ENCODE measurements at regions not wholly inside any gene's neighbourhood (a gene's known extent, or its start where the extent isn't known, plus 50 kb on each side); places are given as distances from the start of the nearest gene placed in this dataset.

DNA sequence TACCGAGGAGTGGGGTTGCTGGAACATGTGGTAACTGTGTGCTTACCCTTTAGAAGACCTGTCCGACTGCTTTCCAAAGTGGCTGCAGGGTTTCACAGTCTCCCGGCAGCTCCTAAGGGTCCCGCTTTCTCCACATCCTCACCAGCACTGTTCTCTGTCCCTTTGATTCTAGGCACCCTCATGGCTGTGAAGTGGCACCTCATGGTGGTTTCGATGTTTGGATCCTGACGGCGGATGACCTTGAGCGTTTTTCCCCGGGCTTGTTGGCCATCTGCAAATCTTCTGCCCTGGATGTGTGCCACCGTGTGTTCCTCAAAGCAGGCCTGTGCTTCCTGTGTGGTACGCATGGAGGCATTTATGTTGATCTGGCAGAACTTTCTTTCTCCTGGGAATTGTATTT is 292.5 kb upstream of the HDAC4 start:
- in situ Hi-C loops (cut with MboI; ENCODE audit: low pct_ligation_motif_present in 1 of 4, low pct_unique_long_range_greater_than_20kb in 1 of 4, low sequenced_read_pairs in 3 of 4), result no loop called here
- no peak for DNase-seq

DNA sequence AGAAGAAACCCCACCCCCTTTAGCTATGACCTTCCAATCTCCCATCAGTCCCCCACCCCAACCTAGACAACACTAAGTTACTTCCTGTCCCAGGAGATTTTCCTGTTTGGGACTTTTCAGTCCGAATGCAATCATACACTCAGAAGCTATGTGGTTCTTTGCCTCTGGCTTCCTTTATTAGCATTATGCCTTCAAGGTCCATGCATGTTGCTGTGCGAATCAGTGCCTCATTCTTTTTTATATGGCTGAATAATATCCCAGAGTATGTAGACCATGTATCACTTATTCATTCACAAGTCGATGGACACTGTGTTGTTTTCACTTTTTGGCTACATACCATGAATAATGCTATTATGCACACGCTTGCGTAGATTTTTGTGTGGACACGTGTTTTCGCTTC is 292.1 kb upstream of the HDAC4 start:
- Histone ChIP-seq H3K4me1 (no peaks in the 10 kb centered on the region), H3K27me3 (no peaks in the 10 kb centered on the region), H3K9me3 (no peaks in the 10 kb centered on the region), H3K4me3 (no peak overlapping the region), H3K27ac (no peak overlapping the region), H3K36me3 (no peaks in the 10 kb centered on the region)
- DNase-seq, result no peak
- TF ChIP-seq, protein P1, sequence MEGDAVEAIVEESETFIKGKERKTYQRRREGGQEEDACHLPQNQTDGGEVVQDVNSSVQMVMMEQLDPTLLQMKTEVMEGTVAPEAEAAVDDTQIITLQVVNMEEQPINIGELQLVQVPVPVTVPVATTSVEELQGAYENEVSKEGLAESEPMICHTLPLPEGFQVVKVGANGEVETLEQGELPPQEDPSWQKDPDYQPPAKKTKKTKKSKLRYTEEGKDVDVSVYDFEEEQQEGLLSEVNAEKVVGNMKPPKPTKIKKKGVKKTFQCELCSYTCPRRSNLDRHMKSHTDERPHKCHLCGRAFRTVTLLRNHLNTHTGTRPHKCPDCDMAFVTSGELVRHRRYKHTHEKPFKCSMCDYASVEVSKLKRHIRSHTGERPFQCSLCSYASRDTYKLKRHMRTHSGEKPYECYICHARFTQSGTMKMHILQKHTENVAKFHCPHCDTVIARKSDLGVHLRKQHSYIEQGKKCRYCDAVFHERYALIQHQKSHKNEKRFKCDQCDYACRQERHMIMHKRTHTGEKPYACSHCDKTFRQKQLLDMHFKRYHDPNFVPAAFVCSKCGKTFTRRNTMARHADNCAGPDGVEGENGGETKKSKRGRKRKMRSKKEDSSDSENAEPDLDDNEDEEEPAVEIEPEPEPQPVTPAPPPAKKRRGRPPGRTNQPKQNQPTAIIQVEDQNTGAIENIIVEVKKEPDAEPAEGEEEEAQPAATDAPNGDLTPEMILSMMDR (IDR thresholded peaks at IDR 0.05), result no peak
- TF ChIP-seq POLR2AphosphoS5 (IDR thresholded peaks at IDR 0.05), result no peak
- no peak for TF ChIP-seq POLR2A (IDR thresholded peaks at IDR 0.05)
- no peak for TF ChIP-seq EP300 (IDR thresholded peaks at IDR 0.05; ENCODE audit: low read depth)
- in situ Hi-C loops (cut with MboI; ENCODE audit: low pct_ligation_motif_present in 1 of 4, low pct_unique_long_range_greater_than_20kb in 1 of 4, low sequenced_read_pairs in 3 of 4), result no loop called here
- 65 to 82% methylated on average over 2 to 7 of the region's 7 CpGs for WGBS, 2 donors (ENCODE audit: low coverage in 1 of 2)
- intact Hi-C loops (cut with DNase I; ENCODE audit: low total_unique reads), result no loop called here

More for the DNA sequence above, 292.5 kb upstream of the HDAC4 start:
- no peak overlapping the region for H3K4me3 ChIP-seq
- H3K36me3 ChIP-seq, result no peaks in the 10 kb centered on the region
- intact Hi-C loops (cut with DNase I; ENCODE audit: low total_unique reads), result no loop called here
- H3K27ac ChIP-seq, result no peak overlapping the region
- no peaks in the 10 kb centered on the region for H3K9me3 ChIP-seq
- no peaks in the 10 kb centered on the region for H3K27me3 ChIP-seq
- 81 to 96% methylated on average over 5 to 11 of the region's 11 CpGs for WGBS, 2 donors (ENCODE audit: low coverage in 1 of 2)
- H3K4me1 ChIP-seq, result no peaks in the 10 kb centered on the region
- TF ChIP-seq POLR2AphosphoS5 (IDR thresholded peaks at IDR 0.05) (no peak), EP300 (IDR thresholded peaks at IDR 0.05; ENCODE audit: low read depth) (no peak), POLR2A (IDR thresholded peaks at IDR 0.05) (no peak)
- TF ChIP-seq, protein P1 (IDR thresholded peaks at IDR 0.05), result no peak

DNA sequence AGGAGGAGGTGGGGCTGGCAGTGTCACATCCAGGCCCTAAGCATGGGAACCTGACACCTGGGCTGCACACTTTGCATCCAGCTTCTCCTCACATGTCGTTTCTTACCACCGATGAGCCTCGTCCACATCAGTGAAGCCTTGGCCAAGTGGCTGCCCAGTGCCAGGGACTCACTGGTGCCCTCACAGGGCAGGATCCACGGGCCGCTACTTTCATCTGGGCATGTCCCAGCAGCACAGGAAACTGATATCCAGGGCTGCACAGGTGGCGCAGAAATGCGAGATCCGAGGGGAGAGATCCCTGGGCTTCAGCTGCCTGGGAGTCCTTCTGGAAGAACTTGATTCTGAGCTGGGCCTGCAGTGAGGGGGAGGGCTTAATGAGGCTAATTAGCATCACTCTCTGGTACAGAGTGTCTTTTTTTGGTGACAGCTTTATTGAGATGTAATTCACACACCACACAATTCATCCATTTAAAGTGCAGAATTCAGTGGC is 291.6 kb upstream of the HDAC4 start:
- H3K4me3 ChIP-seq, result no peak overlapping the region
- no peaks in the 10 kb centered on the region for H3K4me1 ChIP-seq
- intact Hi-C loops (cut with DNase I; ENCODE audit: low total_unique reads) (no loop called here), in situ Hi-C loops (cut with MboI; ENCODE audit: low pct_ligation_motif_present in 1 of 4, low pct_unique_long_range_greater_than_20kb in 1 of 4, low sequenced_read_pairs in 3 of 4) (no loop called here)
- no peaks in the 10 kb centered on the region for H3K36me3 ChIP-seq
- DNase-seq, result no peak
- 78% methylated on average over 8 of the region's 8 CpGs; no CpG with 5 or more reads in 1 of the 2 donors for WGBS, 2 donors (ENCODE audit: low coverage in 1 of 2)
- no peaks in the 10 kb centered on the region for H3K9me3 ChIP-seq
- no peak overlapping the region for H3K27ac ChIP-seq
- no peaks in the 10 kb centered on the region for H3K27me3 ChIP-seq
- TF ChIP-seq POLR2A (IDR thresholded peaks at IDR 0.05) (no peak), POLR2AphosphoS5 (IDR thresholded peaks at IDR 0.05) (no peak), EP300 (IDR thresholded peaks at IDR 0.05; ENCODE audit: low read depth) (no peak)
- TF ChIP-seq, protein P1 (IDR thresholded peaks at IDR 0.05), result no peak

DNA sequence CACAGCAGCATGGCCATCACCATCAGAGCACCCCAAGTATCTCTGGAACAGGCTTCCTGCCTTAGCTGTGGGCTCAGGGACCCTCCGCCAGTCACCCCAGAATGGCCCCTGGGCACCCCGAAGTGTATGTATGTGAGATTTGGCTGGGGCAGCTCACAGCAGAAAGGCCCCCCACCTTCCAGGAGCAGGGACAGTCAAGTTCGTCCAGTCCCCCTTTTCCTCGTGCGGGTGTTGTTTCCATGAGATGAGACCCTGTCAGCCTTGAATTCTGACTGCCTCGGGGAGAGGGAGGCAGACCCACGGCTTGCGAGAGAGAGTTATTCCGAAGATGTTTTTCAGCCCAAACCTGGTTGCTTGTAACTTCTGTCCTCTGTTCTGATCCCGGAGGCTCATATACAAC is 290.9 kb upstream of the HDAC4 start:
- 87% methylated on average over 10 of the region's 10 CpGs; no CpG with 5 or more reads in 1 of the 2 donors for WGBS, 2 donors (ENCODE audit: low coverage in 1 of 2)
- no peak overlapping the region for H3K4me3 ChIP-seq
- H3K27ac ChIP-seq, result no peak overlapping the region

More for the DNA sequence above, 290.9 kb upstream of the HDAC4 start:
- Histone ChIP-seq H3K4me1 (no peaks in the 10 kb centered on the region), H3K9me3 (no peaks in the 10 kb centered on the region), H3K36me3 (no peaks in the 10 kb centered on the region), H3K27me3 (no peaks in the 10 kb centered on the region)
- in situ Hi-C loops (cut with MboI; ENCODE audit: low pct_ligation_motif_present in 1 of 4, low pct_unique_long_range_greater_than_20kb in 1 of 4, low sequenced_read_pairs in 3 of 4), result no loop called here
- DNase-seq, result no peak
- TF ChIP-seq, protein P1 (IDR thresholded peaks at IDR 0.05), result no peak
- intact Hi-C loops (cut with DNase I; ENCODE audit: low total_unique reads), result no loop called here
